ENCODE measurements at regions not wholly inside any gene's neighbourhood (a gene's known extent, or its start where the extent isn't known, plus 50 kb on each side); places are given as distances from the start of the nearest gene placed in this dataset.

DNA sequence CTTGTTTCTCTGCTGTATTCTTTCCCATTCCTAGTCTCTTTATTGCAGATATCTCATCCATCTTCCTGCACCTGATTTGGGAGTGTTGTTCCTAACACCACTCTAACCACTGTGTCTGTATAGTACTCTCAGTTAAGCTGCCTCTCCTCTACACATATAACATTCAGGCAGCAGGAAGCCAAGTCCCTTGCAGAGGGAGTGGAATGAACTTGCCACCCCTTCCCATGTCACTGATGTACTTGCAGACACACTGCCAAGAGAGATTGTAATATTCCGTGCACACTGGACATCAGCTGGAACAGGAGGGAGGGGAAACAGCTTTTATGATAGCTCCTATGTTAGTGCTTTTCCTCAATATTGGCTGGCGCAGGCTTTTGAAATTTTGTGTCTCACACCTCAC lies 281.6 kb upstream of the E2F7 start:
- intact Hi-C loops (cut with micrococcal nuclease): no loop called here
- H3K9ac ChIP-seq (replicated peaks; ENCODE audit: extremely low read depth, insufficient read depth, low read length): no peak overlapping the region
- no peak for DNase-seq (ENCODE audit: low read depth, low spot score)
- H3K9me3 ChIP-seq (replicated peaks; ENCODE audit: control insufficient read depth, insufficient read depth, low read length): no peaks in the 10 kb centered on the region
- H3K9me1 ChIP-seq (replicated peaks; ENCODE audit: control insufficient read depth, extremely low read depth, insufficient read depth, low read length): no peaks in the 10 kb centered on the region
- H4K20me1 ChIP-seq (replicated peaks; ENCODE audit: control insufficient read depth, extremely low read depth, insufficient read depth, low read length): no peaks in the 10 kb centered on the region
- no peak for FAIRE-seq
- TF ChIP-seq POLR2AphosphoS5 (IDR thresholded peaks at IDR 0.05; ENCODE audit: insufficient read depth, low read depth, low read length) (no peak), JUN (IDR thresholded peaks at IDR 0.05; ENCODE audit: borderline replicate concordance, insufficient read depth, insufficient read length, low read depth) (no peak), GATA2 (IDR thresholded peaks at IDR 0.05; ENCODE audit: insufficient read depth, insufficient read length, low read depth, low read length) (no peak), POLR2A (IDR thresholded peaks at IDR 0.05; ENCODE audit: low read depth, low read length) (no peak), MYC (IDR thresholded peaks at IDR 0.05; ENCODE audit: low read depth, low read length) (no peak), FOS (IDR thresholded peaks at IDR 0.05; ENCODE audit: borderline replicate concordance, insufficient read depth, low read length) (no peak), EZH2 (IDR thresholded peaks at IDR 0.05; ENCODE audit: borderline replicate concordance, low read depth, low read length, severe bottlenecking) (no peak)
- TF ChIP-seq, protein P1, sequence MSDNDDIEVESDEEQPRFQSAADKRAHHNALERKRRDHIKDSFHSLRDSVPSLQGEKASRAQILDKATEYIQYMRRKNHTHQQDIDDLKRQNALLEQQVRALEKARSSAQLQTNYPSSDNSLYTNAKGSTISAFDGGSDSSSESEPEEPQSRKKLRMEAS (IDR thresholded peaks at IDR 0.05; ENCODE audit: insufficient read depth, insufficient read length): no peak
- TF ChIP-seq, protein P2, sequence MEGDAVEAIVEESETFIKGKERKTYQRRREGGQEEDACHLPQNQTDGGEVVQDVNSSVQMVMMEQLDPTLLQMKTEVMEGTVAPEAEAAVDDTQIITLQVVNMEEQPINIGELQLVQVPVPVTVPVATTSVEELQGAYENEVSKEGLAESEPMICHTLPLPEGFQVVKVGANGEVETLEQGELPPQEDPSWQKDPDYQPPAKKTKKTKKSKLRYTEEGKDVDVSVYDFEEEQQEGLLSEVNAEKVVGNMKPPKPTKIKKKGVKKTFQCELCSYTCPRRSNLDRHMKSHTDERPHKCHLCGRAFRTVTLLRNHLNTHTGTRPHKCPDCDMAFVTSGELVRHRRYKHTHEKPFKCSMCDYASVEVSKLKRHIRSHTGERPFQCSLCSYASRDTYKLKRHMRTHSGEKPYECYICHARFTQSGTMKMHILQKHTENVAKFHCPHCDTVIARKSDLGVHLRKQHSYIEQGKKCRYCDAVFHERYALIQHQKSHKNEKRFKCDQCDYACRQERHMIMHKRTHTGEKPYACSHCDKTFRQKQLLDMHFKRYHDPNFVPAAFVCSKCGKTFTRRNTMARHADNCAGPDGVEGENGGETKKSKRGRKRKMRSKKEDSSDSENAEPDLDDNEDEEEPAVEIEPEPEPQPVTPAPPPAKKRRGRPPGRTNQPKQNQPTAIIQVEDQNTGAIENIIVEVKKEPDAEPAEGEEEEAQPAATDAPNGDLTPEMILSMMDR (IDR thresholded peaks at IDR 0.05; ENCODE audit: extremely low read depth in 1 of 2, insufficient read depth in 1 of 2, low read depth in 1 of 2, low read length in 2 of 2): no peak
- POLR2A ChIA-PET: no interaction called here
- H3K36me3 ChIP-seq (ENCODE audit: control insufficient read depth in 2 of 2, extremely low read depth in 1 of 2, insufficient read depth in 2 of 2, low read length in 2 of 2): no peaks in the 10 kb centered on the region
- H3K79me2 ChIP-seq (ENCODE audit: control insufficient read depth, insufficient read depth, low read length): no peaks in the 10 kb centered on the region
- CTCF ChIA-PET: interaction anchor here (0.8 to 1.2 kb wide), 2 partner anchors 9 to 10 kb away, joined by 3 read pairs; no protein-coding TSS in a partner anchor
- H2AFZ ChIP-seq (ENCODE audit: low read depth, low read length): no peak overlapping the region
- H3K4me3 ChIP-seq (replicated peaks in 1 of 3; ENCODE audit: insufficient read depth in 1 of 3, low read depth in 1 of 3, low read length in 3 of 3): no peak overlapping the region
- dilution Hi-C loops (cut with MboI; ENCODE audit: extremely low pct_ligation_motif_present, low sequenced_read_pairs): no loop called here
- BruUV-seq (replicated peaks): no TSS peak
- no peaks in the 10 kb centered on the region for H3K27me3 ChIP-seq (ENCODE audit: control insufficient read depth in 2 of 2, insufficient read depth in 2 of 2, low read length in 2 of 2)
- no peak overlapping the region for H3K4me2 ChIP-seq (ENCODE audit: insufficient read depth, low read length)
- peaks cover 20% of the 10 kb centered on the region for H3K4me1 ChIP-seq (ENCODE audit: control insufficient read depth, extremely low read depth, insufficient read depth, low read length)
- H3K27ac ChIP-seq (ENCODE audit: insufficient read depth, low read depth, low read length): no peak overlapping the region

Data from endothelial cell of umbilical vein (primary cell).